ENCODE measurements at regions not wholly inside any gene's neighbourhood (a gene's known extent, or its start where the extent isn't known, plus 50 kb on each side); places are given as distances from the start of the nearest gene placed in this dataset.
A peak's percentile ranks its signal among the peaks of the same experiment; 100 is the strongest.
"Not testable (repeated sequence)": the region's sequence is repeated elsewhere in the genome, so short reads cannot be mapped to it uniquely, and the experiment has no call there.

DNA sequence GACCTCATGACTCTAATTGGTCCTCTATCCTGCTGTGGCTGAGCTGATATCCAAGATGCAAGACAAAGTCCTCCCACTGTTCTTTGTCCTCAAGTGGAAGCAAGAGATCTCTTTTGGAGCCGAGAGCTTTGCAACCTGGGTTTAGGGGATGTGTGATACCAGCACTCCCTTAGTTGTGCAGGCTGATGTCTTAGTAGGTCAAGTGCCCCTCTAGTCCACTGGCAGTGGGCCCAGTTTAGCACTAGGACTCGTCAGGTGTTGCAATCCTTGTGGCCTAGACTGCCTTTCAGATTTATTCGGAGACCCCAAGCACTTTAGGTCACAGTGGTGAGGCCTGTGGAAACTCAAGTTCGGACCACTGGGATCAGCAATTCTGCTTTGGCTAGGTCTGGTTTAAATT lies 64.0 kb downstream of the GPRASP3 start:
- TF ChIP-seq, protein P1, sequence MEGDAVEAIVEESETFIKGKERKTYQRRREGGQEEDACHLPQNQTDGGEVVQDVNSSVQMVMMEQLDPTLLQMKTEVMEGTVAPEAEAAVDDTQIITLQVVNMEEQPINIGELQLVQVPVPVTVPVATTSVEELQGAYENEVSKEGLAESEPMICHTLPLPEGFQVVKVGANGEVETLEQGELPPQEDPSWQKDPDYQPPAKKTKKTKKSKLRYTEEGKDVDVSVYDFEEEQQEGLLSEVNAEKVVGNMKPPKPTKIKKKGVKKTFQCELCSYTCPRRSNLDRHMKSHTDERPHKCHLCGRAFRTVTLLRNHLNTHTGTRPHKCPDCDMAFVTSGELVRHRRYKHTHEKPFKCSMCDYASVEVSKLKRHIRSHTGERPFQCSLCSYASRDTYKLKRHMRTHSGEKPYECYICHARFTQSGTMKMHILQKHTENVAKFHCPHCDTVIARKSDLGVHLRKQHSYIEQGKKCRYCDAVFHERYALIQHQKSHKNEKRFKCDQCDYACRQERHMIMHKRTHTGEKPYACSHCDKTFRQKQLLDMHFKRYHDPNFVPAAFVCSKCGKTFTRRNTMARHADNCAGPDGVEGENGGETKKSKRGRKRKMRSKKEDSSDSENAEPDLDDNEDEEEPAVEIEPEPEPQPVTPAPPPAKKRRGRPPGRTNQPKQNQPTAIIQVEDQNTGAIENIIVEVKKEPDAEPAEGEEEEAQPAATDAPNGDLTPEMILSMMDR (IDR thresholded peaks at IDR 0.05; ENCODE audit: insufficient read depth, low read length) = no peak
- H3K4me3 ChIP-seq (ENCODE audit: low read depth, low read length) = no peak overlapping the region
- DNase-seq (ENCODE audit: low read depth) = no peak

DNA sequence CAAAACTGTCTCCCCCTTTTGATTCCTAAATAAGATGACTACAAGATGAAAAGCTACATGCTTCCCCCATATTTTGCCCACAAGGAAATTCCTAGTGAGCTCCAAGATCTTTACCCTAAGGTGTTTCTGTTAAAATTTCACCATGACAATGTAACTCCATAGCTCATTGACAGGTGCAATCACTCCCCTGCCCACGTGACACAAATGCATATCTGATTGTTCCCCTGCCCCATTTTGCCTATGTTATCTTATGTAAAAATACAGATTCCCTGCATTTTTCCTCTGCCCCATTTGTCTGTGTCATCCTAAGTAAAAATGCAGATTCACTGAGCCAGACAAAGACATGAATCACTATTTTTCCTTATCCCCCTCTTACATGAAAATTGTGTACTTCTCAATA lies 66.7 kb downstream of the GPRASP3 start:
- TF ChIP-seq, protein P1 (IDR thresholded peaks at IDR 0.05; ENCODE audit: insufficient read depth, low read length) = no peak
- no peak overlapping the region for H3K4me3 ChIP-seq (ENCODE audit: low read depth, low read length)
- DNase-seq (ENCODE audit: low read depth) = no peak

DNA sequence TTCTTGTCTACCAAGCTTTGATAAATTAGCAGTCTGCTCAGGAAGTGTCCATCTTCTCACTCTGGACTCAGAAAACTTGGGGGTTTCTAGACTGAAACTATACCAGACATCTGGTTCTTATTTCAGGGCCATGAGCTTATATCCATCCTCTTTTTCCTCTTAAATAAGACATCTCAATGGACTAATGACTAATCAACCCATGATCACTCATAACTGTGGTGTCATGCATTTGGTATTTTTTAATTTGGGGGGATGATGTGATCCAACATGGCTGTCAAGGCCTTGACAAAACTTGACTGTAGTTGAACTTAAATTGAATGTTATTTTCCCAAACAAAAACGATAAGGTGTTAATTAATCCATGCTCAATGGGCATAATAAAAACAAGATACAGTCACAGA lies 87.8 kb downstream of the GPRASP3 start:
- peak; percentile 2 for DNase-seq (ENCODE audit: low read depth)

DNA sequence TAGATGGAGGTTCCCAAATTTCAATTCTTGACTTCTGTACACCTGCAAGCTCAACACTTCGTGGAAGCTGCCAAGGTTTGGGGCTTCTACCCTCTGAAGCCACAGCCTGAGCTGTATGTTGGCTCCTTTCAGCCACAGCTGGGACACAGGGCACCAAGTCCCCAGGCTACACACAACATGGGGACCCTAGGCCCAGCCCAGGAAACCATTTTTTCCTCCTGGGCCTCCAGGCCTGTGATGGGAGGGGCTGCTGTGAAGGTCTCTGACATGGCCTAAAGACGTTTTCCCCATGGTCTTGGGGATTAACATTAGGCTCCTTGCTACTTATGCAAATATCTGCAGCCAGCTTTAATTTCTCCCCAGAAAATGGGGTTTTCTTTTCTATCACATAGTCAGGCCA lies 97.7 kb downstream of the GPRASP3 start:
- H3K4me3 ChIP-seq (ENCODE audit: low read depth, low read length); DNase-seq (ENCODE audit: low read depth): not testable (repeated sequence)

More for the DNA sequence above, 87.8 kb downstream of the GPRASP3 start:
- no peak overlapping the region for H3K4me3 ChIP-seq (ENCODE audit: low read depth, low read length)
- TF ChIP-seq, protein P1 (IDR thresholded peaks at IDR 0.05; ENCODE audit: insufficient read depth, low read length) = no peak

DNA sequence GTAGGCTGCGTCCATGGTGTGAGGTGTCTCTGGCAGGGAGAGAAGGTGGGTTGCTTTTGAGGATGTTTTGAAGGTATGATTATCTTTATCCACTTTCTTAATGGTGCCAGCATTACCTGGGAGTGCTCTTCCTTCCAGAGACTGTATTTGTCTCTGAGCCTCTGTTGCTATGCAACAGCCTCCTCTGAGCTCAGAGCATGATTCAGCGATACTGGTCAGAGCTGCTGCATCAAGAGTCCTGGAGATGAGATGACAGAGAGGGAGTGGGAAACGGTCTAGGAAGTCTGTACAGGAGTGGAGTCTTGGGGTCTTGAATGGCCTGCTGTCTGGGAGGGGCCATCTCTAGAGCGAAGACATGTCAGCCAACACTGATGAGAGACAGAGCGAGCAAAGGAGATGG lies 104.4 kb upstream of the RAB40AL start:
- TF ChIP-seq, protein P1 (IDR thresholded peaks at IDR 0.05; ENCODE audit: insufficient read depth, low read length) = no peak
- no peak overlapping the region for H3K4me3 ChIP-seq (ENCODE audit: low read depth, low read length)
- peak; percentile 29 for DNase-seq (ENCODE audit: low read depth)

DNA sequence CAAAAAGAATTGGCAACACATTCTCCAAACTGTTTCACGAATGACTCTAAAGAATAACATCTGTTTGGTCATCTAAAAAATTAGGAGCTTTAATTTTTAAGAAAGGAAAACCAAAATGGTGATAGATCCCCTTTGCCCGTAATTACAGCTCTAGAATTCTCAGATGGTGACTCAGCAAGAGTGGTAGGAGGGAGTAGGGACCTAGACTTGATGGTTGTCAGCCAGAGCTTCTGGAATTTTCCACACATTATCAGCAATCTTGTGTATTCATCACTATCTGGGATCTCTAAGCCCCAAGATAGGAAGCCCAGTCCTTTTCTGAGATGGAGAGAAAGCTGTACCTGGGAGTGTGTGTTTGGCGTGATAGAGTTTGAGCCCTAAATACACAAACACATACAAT lies 103.9 kb upstream of the RAB40AL start:
- DNase-seq (ENCODE audit: low read depth) = peak; percentile 22
- no peak overlapping the region for H3K4me3 ChIP-seq (ENCODE audit: low read depth, low read length)
- TF ChIP-seq, protein P1 (IDR thresholded peaks at IDR 0.05; ENCODE audit: insufficient read depth, low read length) = no peak

DNA sequence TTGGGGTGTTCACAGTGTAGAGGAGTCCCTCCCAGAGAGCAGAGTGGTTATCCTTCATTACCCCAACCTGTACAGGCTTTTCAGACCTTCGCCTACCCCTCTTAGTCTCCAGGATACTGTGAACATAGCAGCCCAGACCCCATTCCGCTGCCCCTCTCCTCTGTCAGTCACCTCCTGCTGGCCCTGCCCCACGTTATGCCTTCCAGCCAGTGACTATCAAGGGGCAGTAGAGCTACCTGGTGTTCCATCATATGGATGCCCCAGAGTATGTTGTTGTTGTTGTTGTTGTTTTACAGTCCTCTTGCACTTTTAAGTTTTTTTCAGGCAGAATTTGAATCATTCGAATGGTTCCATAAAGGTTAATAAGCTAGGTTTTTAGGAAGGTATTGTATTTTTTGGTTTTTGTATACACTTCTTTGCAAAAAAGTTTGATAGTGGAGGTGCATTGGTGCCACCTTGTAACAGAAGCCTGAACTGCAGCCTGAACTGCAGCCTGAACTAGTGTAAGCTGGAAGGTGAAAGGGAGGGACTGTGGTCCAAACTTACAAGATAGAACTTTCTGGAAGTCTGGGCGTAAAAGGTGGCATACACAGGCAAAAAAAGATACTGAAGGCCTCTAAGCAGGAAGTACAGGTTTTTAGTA lies 101.4 kb upstream of the RAB40AL start:
- TF ChIP-seq, protein P1 (IDR thresholded peaks at IDR 0.05; ENCODE audit: insufficient read depth, low read length) = peak; percentile 80

More for the DNA sequence above, 101.4 kb upstream of the RAB40AL start:
- peak; percentile 55 for DNase-seq (ENCODE audit: low read depth)
- no peak overlapping the region for H3K4me3 ChIP-seq (ENCODE audit: low read depth, low read length)

Data from fibroblast of the aortic adventitia (primary cell).